MM.1S (cell line): ENCODE measurements at regions not wholly inside any gene's neighbourhood (a gene's known extent, or its start where the extent isn't known, plus 50 kb on each side); places are given as distances from the start of the nearest gene placed in this dataset.

Experiments
- DNase-seq: peaks from one replicate; pipeline ENCODE4 v3.0.0-alpha.2; 2015
- H2AFZ ChIP-seq: fragments of 300-600 bp; sonication (generic); 2 replicates; pipeline ENCODE4 v1.6.0; 2016; ENCODE audit warnings: antibody characterized with exemption, low read length
- H3F3A ChIP-seq: fragments of 300-600 bp; sonication (generic); 2 replicates; pipeline ENCODE4 v1.6.1; 2016; ENCODE audit warnings: mild to moderate bottlenecking, antibody characterized with exemption, low read length, moderate library complexity, mixed read lengths; ENCODE audit not compliant: insufficient read depth
- H3K27ac ChIP-seq: fragments of 300-600 bp; sonication (generic); 2 replicates; pipeline ENCODE4 v1.5.1; 2016; ENCODE audit warnings: mild to moderate bottlenecking, low read length
- H3K27me3 ChIP-seq: fragments of 300-600 bp; sonication (generic); replicated peaks from 2 replicates; pipeline ENCODE4 v1.6.0; 2016; ENCODE audit warnings: low read length; ENCODE audit not compliant: insufficient read depth
- H3K36me3 ChIP-seq: fragments of 300-600 bp; sonication (generic); replicated peaks from 2 replicates; pipeline ENCODE4 v1.6.1; 2016; ENCODE audit warnings: mild to moderate bottlenecking, low read length, mixed read lengths; ENCODE audit not compliant: insufficient read depth
- H3K4me1 ChIP-seq: fragments of 300-600 bp; sonication (generic); 2 replicates; pipeline ENCODE4 v1.6.1; 2016; ENCODE audit warnings: low read length, mixed read lengths
- H3K4me2 ChIP-seq: fragments of 300-600 bp; sonication (generic); 2 replicates; pipeline ENCODE4 v1.6.0; 2016; ENCODE audit warnings: low read depth, low read length
- H3K4me3 ChIP-seq: fragments of 300-600 bp; sonication (generic); 2 replicates; pipeline ENCODE4 v1.5.1; 2016; ENCODE audit warnings: low read length, mixed read lengths
- H3K79me2 ChIP-seq: fragments of 300-600 bp; sonication (generic); 2 replicates; pipeline ENCODE4 v1.6.1; 2016; ENCODE audit warnings: mixed run types, low read length, mixed read lengths
- H3K9ac ChIP-seq: fragments of 300-600 bp; sonication (generic); 2 replicates; pipeline ENCODE4 v1.6.1; 2016; ENCODE audit warnings: low read length, mixed read lengths
- H3K9me2 ChIP-seq: fragments of 300-600 bp; sonication (generic); replicated peaks from 2 replicates; pipeline ENCODE4 v1.6.1; 2016; ENCODE audit warnings: mild to moderate bottlenecking, low read length, mixed read lengths; ENCODE audit not compliant: insufficient read depth
- H3K9me3 ChIP-seq: fragments of 300-600 bp; sonication (generic); replicated peaks from 2 replicates; pipeline ENCODE4 v1.6.1; 2016; ENCODE audit warnings: mild to moderate bottlenecking, low read length, mixed read lengths; ENCODE audit not compliant: insufficient read depth
- H4K20me1 ChIP-seq: fragments of 300-600 bp; sonication (generic); 2 replicates; pipeline ENCODE4 v1.6.1; 2016; ENCODE audit warnings: mild to moderate bottlenecking, low read length, moderate library complexity, mixed read lengths; ENCODE audit not compliant: insufficient read depth
- EZH2 ChIP-seq: fragments of 300-600 bp; sonication (generic); optimal IDR thresholded peaks from 2 replicates; pipeline ENCODE3; 2017; ENCODE audit warnings: low read depth, mild to moderate bottlenecking, antibody characterized with exemption, low read length, mixed read lengths
- EZH2phosphoT487 ChIP-seq: fragments of 300-600 bp; sonication (generic); IDR thresholded peaks from 2 replicates; pipeline ENCODE4 v1.6.1; 2018; ENCODE audit warnings: antibody characterized with exemption, low read length
- TF ChIP-seq, protein P1 (sequence below): fragments of 300-600 bp; sonication (generic); IDR thresholded peaks from 2 replicates; pipeline ENCODE4 v1.5.1; 2016; ENCODE audit warnings: antibody characterized with exemption, low read length, mixed read lengths

DNA sequence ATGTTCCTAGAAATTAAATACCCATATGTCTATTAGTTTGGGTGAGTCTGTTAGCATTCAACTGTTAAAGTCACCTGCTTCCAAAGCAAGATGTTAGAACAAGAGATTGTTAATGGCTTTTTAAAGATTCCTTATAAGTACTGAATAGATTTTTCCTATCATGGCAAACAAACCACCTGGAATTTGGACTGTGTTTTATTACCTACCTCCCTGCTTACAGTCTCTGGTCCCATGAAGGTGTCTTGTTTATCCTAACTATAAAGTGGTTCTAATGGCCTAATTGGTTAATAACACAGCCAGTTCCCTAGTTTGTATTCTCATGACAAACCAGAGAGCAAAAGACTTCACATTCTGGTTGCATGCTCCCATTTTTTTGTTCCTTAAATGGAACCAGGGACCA is 149.5 kb downstream of the PPP1R2C start:
- no peak overlapping the region for H3K27ac ChIP-seq
- no peak overlapping the region for H3K4me3 ChIP-seq
- H3K27me3 ChIP-seq, result no peaks in the 10 kb centered on the region
- no peaks in the 10 kb centered on the region for H3F3A ChIP-seq
- no peaks in the 10 kb centered on the region for H3K36me3 ChIP-seq
- TF ChIP-seq, protein P1, sequence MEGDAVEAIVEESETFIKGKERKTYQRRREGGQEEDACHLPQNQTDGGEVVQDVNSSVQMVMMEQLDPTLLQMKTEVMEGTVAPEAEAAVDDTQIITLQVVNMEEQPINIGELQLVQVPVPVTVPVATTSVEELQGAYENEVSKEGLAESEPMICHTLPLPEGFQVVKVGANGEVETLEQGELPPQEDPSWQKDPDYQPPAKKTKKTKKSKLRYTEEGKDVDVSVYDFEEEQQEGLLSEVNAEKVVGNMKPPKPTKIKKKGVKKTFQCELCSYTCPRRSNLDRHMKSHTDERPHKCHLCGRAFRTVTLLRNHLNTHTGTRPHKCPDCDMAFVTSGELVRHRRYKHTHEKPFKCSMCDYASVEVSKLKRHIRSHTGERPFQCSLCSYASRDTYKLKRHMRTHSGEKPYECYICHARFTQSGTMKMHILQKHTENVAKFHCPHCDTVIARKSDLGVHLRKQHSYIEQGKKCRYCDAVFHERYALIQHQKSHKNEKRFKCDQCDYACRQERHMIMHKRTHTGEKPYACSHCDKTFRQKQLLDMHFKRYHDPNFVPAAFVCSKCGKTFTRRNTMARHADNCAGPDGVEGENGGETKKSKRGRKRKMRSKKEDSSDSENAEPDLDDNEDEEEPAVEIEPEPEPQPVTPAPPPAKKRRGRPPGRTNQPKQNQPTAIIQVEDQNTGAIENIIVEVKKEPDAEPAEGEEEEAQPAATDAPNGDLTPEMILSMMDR, result no peak
- TF ChIP-seq EZH2 (no peak), EZH2phosphoT487 (no peak)
- no peaks in the 10 kb centered on the region for H3K9me3 ChIP-seq
- H3K9me2 ChIP-seq, result no peaks in the 10 kb centered on the region
- H3K4me1 ChIP-seq, result no peaks in the 10 kb centered on the region
- H2AFZ ChIP-seq, result no peak overlapping the region
- H4K20me1 ChIP-seq, result no peaks in the 10 kb centered on the region
- no peak overlapping the region for H3K9ac ChIP-seq
- no peak for DNase-seq
- no peak overlapping the region for H3K4me2 ChIP-seq
- no peaks in the 10 kb centered on the region for H3K79me2 ChIP-seq

DNA sequence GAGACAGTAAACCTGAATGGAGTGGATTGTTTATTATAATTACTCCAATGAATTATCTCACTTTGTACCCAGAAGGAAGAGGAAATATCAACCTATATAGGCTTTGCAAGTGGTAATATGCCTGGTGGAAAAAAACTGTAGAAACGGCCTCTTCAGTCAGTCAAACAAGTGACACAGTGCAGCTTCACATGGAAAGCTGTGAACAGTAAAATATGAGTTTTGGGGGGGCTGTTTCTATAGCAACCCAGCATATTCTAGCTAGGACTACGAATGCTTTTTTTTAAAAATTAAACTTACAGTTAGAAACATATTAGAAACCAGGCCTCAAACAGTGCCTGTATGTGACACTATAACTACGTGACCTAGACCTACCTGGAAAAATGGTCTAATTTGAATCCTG is 150.1 kb downstream of the PPP1R2C start:
- H3K9me2 ChIP-seq, result no peaks in the 10 kb centered on the region
- H3K36me3 ChIP-seq, result no peaks in the 10 kb centered on the region
- DNase-seq, result no peak

DNA sequence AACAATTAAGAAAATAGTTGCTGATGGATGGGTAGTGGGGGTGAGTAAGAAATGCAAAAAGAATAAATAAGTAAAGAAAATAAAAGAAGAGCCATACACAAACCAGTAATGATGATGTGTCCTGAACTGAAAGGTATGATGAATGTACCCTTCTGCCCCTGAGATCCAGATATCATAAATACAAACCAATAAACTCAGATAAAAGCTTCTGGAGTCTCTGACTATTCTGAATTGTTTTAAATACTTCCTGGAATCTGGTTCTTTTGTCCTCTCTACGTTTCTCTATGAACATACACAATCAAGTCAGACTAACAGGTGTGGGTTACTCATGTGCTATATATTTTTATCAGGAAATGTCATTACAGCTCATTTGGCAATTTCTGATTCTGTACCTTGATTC is 153.4 kb downstream of the PPP1R2C start:
- H3K4me3 ChIP-seq, result no peak overlapping the region
- no peaks in the 10 kb centered on the region for H3K4me1 ChIP-seq
- H3K9me2 ChIP-seq, result no peaks in the 10 kb centered on the region
- no peaks in the 10 kb centered on the region for H3F3A ChIP-seq
- no peaks in the 10 kb centered on the region for H3K36me3 ChIP-seq
- no peak overlapping the region for H3K27ac ChIP-seq
- no peaks in the 10 kb centered on the region for H4K20me1 ChIP-seq
- H3K27me3 ChIP-seq, result no peaks in the 10 kb centered on the region
- TF ChIP-seq, protein P1, result no peak
- TF ChIP-seq EZH2phosphoT487 (no peak), EZH2 (no peak)
- H3K4me2 ChIP-seq, result no peak overlapping the region
- H2AFZ ChIP-seq, result no peak overlapping the region
- H3K79me2 ChIP-seq, result no peaks in the 10 kb centered on the region
- DNase-seq, result no peak
- H3K9me3 ChIP-seq, result no peaks in the 10 kb centered on the region
- H3K9ac ChIP-seq, result no peak overlapping the region

More for the DNA sequence above, 150.1 kb downstream of the PPP1R2C start:
- no peak overlapping the region for H3K9ac ChIP-seq
- H4K20me1 ChIP-seq, result no peaks in the 10 kb centered on the region
- H3K9me3 ChIP-seq, result no peaks in the 10 kb centered on the region
- H3K79me2 ChIP-seq, result no peaks in the 10 kb centered on the region
- H3K27ac ChIP-seq, result no peak overlapping the region
- H3F3A ChIP-seq, result no peaks in the 10 kb centered on the region
- no peak overlapping the region for H2AFZ ChIP-seq
- no peak overlapping the region for H3K4me2 ChIP-seq
- H3K4me3 ChIP-seq, result no peak overlapping the region
- H3K4me1 ChIP-seq, result no peaks in the 10 kb centered on the region
- H3K27me3 ChIP-seq, result no peaks in the 10 kb centered on the region
- TF ChIP-seq, protein P1, result no peak
- TF ChIP-seq EZH2 (no peak), EZH2phosphoT487 (no peak)
